HG03442 (cell line): ENCODE measurements at regions not wholly inside any gene's neighbourhood (a gene's known extent, or its start where the extent isn't known, plus 50 kb on each side); places are given as distances from the start of the nearest gene placed in this dataset.

ENCODE experiments used
- ATAC-seq: cut with Tn5 transposase; IDR thresholded peaks from one replicate; pipeline ENCODE4 v1.9.1; 2021; ENCODE audit warnings: mild to moderate bottlenecking, moderate library complexity; ENCODE audit not compliant: unreplicated experiment

DNA sequence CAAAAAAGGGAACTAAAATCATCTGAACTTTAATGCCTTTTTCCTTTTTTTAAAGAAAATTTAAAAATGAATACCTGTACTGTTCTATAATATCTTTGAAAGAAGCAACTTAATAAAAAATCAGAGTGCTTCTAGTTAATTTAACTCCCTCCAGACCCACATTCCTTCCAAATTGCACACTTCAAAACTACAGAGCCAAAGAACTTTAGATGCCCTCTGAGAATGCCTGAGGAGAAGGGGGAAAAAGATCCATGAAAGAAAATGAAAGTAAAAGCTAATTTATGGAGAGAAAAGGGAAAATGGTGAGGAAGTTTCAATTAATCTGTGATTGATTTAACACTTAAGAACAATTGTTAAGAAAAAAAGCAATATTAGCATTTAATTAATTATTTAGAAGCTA is 1141.6 kb downstream of the IGSF11 start:
- no peak for ATAC-seq

DNA sequence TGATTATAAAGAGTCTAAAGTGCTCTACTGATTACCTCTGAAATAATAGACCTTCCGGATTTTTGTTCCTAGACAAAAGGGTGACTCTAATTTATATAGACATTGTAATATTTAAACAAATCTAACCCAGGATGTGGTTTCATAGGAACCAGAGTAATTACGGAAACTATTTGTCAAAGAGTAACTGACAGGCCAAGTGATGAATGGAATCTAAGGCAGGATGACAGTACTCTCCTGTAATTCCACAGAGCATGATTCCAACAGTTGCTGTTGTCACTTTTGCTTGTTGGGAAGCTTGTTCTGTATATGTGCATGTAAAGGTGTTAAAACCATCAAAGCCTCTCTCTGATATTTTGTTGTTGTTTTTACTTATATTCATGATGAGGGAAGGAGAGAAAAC is 1141.0 kb downstream of the IGSF11 start:
- no peak for ATAC-seq

DNA sequence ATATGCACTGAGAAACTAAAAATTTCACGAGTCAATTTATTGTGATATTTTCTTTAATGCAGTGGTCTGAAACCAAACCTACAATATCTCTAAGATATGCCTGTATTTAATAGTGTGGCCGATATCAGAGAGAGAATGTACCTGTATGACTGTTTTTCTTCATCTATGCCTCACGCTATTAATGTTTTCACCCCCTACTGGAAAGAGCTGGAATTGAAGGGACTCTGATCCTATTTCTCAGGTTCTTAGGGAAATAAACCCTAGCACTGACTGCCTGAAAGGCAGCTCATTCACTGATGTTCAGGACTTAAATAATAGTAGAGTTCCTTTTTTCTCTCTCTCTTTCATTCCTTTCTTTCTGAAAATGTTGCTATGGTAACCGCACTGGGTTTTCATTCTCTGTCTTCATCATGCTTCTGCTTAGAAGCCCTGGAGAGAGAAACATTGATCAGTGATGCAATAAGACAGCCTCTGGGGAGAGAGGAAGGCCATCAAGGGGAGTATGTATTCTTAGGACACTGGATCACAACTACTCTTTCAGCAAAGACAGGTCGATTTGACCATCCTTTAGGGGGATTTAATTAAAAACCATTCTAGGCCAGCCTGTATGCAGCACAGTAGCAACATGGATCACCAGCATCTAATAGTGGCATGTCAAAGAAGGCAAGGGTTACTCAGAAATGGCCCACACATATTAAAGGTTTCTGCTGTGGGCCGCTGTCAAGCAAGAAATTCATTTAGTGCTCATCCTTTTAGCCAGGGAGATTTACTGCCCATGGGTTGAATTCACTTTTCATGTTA is 1135.7 kb downstream of the IGSF11 start:
- peak; percentile 77 for ATAC-seq

DNA sequence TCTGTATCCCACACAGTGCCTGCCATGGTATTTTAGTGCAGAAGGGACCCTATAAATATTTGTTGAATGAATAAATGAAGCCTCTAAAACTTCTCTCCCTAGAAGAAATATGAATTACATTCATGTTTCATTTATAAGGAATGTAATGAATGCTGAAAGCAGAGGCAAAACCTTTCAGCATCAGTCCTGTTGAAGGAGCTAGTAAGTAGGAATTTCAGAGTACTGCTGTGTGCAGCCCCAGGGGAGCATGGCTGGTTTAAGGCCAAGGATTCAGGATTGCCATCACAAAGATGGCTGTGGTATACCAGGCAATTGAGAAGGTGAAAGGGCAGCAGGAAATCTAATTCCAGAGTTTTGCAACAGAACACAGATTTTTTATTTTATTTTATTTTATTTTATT is 1131.4 kb downstream of the IGSF11 start:
- no peak for ATAC-seq

DNA sequence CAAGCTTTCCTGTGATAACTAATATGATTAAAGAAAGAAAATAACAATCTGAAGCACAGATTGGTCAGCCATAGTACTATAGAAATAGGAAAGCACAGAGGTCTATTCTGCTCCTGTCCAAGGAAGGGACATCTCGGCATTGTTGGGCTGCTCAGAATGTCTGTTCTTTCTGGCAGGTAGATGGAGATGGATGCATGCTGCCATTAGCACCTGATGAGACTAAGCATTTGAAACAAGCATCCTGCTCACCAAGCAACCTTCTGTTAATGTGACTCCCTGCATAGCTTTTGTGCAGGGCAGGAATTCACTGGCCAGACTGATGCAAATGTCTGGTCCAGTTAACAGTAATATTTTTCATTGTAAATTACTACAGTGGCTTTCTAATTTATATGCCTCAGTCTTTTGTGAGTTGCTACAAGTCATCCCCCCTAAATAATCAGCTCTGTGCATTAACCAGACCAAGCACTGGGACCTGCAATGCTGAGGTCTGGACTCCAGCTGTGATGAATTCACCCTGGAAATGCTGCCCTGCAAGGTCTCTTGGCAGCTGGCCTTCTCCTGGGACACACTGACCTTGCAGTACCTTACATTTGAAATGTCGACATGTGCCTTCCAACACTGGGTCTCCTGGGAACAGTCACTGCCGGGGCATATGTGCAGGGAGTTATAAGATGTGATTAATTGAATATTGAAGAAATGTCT is 1123.7 kb downstream of the IGSF11 start:
- ATAC-seq: no peak

DNA sequence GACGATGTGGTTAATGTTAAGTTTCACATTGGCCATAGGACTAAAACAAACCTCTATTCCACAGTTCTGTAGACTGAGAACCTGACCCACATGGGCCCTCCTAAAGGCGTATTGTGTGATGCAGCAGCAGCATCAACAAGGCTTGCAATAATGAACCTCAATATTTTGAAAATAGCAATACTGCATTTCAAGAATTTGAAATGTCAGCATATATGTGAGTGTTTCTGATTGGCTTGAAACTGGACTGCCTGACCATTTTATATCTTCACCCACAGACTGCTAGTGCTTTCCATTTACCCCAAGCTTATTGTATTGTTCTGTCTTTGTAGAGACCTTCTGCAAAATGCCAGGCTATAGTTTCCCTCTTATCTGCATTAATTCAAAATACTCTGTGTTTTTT is 1122.3 kb downstream of the IGSF11 start:
- ATAC-seq: no peak

DNA sequence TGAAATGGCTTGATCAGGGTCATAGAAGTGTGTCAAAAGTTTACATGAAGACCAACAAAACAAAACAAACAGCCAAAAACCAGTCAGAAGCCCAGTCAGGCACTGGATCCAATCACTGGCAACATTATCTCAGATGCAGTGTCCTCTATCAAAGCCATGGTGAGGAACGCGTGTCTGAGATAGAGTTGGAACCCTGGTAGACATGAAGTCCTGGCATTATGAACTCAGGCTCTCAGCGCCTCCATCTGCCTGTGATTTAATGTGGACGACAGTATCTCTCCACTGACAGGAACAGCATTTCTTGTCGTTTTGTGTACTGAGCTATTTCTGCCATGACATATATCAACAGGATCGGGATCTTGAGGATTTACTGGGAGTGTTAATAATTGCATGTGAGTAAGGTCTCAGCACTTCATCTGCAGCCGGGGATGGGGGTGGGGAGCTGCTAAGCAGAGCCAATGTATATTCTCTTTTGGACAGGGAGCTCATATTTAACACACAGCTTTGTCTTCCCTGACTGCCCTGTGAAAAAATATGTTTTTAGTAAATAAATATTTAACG is 1120.0 kb downstream of the IGSF11 start:
- no peak for ATAC-seq

DNA sequence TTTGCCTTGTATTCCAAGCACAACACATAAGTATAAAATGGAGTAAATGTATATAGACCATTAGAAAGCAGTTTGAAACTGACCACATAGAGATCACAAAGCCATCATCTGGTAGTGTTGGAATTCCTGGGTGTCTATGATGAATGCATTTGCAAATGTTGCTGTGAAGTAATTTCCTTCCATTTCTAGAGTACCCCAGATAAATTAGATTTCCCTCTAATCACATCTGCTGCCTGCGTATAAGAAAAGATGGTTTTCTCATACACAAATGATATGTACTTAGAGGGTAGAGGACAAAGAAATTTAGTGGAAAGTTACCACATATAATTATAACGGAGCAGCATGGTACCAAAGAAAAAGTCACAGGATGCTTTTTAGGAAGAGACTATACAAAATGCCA is 1117.8 kb downstream of the IGSF11 start:
- ATAC-seq: no peak

DNA sequence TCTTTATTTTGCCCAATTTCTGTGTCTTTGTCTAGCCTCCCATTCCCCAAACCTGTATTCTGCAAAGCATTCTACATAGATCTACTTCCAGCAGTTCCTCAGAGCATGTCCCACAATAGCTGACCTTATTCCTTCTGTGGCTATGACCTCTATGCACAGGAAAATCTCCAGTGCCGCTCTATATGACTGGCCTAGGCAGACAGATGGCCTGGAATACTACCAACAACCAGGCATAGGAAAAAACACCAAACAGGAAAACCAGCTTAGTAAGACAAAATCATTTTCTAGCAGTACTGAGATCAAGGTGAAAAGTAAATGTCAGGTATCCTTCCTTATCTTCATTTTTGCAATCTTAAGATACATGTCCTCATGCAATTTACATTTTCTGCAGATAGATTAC is 1115.0 kb downstream of the IGSF11 start:
- no peak for ATAC-seq

DNA sequence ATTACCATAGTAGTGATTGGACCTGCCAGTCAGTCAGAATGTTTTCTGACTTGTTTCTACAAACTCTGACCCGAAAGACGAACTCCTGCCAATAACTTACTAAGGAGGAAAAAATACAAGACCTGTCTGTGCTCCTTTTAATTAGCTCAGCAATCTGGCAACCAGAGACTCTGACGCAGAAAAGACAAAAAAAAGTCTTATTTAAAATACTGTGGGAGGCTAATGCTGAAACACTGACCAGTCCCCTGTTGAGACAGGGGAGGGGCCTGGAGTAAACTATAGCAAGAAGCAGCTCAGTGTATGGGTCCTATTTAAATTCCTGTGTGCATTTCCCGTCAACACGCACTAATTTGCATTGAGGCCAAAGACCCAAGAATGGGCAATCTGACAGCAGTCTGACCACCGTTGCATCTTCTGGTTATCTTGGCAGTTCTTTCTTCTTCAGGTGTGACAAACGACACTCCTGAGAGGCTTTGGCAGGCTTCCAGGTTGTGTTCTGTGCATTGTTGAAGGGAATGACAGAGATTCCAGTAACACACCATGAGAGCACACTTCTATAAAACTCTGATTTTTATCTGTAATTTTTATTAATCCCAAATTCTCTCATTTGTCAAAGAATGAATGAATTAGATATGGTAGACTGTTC is 1114.3 kb downstream of the IGSF11 start:
- ATAC-seq: no peak

DNA sequence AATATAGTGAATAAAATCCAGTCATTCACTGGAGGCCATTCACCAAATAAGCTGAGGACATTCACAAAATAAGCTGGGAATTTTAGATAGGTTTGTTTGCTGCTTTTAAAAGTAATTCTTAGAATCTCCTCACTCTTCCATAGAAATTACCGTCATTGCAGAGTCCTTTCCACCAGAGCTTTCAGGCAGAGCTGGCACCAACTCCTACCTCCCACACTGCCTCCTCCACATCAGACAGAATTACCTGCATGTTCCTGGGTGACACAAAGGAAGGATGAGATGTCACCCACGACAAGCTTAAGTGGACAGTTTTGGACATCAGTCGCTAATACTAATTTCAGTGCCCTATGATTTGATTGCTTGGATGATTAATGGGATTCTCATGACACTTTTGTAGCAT is 1113.2 kb downstream of the IGSF11 start:
- ATAC-seq: no peak

DNA sequence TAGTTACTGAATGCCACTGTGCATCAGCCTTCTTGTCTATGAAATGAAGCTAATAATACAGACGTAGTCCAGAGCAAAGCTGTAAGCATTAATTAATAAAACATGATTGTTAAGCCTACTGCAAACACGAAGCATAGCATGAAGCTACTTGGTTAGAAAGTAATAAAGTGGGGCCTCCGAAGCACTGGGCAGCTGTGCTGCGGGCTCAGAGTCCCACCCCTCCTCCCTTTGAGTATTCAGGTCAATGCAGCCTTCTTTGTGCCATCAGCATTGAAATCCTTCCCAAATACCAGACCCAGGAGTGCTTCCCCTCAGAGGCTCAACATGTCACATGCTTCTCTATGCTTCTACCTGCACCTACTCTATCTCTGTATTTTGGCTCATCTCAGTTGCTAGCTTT is 1112.6 kb downstream of the IGSF11 start:
- no peak for ATAC-seq

DNA sequence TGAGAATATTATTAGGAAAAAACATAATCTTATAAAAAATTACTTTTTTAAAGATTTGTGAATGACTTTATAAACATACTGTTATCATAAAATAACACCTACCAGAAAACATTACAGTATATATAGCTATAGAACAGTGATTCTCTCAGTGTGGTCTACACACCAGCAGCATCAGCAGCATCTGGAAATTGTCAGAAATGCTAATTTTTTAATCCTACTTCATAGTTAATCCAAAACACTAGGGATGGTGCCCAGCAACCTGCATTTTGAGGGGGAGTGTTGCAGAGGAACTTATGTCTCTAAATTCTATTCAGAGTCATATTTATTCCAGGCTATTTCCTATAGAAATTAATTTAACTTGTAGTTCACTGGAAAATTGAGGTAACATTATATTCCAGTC is 1107.8 kb downstream of the IGSF11 start:
- no peak for ATAC-seq

DNA sequence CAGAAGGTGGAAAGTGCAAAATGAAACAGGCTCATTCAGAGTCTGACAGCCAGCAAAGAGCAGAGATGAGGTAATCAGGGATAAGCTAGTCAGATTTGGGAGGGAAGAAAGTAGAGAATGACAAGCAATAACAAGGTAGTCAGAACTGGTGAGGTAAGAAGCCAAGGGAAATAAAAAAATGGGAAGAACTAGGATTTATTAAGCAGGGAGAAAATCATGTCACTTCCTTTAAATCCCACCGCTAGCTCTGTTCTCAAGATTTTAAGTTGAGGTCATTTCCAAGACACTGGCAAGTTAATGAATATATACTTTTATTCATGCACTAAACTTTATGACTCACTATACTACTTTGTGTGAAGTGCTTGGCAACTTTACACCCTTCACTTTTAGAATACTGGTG is 1106.8 kb downstream of the IGSF11 start:
- ATAC-seq: no peak

DNA sequence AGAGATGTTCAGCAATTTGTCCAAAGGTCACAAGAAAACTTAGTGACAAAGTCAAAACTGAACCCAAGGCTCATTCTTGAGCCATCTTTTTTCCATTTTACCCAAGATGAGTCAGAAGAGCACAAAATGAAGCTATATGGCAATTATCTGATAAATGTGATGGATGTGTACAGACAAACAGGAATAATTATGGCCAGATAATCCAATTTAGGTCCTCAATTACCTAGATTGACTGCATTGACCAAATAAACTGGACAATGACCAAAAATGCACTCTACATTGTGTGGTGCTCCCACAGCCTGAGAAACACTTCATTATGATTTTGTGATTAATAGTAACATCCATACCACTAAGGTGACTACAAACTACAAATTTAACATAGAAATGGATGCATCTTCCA is 1105.8 kb downstream of the IGSF11 start:
- ATAC-seq: no peak

DNA sequence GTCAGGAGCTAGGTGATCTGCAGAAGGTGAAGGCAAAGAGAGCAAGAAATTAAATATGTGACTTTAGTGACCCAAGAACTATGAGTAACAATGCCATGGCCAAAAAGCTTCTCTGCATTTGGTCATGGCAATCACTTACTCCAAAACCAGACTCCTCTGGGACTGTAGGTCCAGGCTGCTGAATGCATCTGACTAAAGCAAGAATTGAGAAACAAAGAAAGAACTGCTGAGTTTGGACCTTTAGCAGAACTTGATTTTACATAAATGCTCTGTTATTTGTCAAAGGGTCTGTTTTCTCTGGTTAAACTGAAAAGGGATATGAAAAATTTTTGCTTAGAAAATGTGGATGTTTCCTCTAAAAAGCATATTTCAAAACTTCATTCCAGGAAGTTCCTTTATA is 1102.2 kb downstream of the IGSF11 start:
- no peak for ATAC-seq

DNA sequence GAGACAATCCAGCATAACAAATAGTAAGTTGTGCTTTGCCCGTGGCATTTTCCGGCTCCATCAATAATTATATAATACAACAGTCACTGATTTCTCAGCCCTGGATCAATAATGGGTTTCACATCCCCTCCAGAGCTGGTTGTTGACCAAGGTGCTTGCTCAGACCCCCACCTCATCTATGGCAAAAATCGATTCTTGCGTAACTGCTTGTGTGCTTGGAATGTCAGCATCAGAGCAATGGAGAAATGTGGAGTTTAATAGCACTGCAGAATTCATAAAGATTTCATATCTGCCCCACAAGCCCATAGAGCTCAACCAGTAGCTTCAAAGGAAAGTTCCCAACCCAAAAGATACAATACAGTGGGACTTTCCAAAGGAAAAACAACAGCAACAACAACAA is 1098.5 kb downstream of the IGSF11 start:
- no peak for ATAC-seq

DNA sequence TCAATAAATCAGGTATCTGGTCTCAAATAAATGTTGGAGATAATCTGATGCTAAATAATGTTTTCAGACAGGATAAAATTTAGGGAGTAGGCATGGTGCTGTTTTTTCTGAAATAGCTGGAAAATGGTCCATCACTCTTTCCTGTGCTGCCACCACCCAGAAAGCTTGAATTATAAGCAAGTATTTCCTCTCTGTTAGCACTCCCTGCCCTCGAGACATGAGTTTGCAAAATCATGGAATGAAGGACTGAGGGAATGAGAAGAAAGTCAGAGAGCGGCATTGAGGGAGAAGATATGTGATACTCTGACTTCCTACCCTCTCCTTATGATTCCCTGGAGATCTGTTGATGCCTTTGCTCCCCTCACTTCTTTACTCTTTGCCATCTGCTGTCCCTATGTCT is 1095.7 kb downstream of the IGSF11 start:
- no peak for ATAC-seq

DNA sequence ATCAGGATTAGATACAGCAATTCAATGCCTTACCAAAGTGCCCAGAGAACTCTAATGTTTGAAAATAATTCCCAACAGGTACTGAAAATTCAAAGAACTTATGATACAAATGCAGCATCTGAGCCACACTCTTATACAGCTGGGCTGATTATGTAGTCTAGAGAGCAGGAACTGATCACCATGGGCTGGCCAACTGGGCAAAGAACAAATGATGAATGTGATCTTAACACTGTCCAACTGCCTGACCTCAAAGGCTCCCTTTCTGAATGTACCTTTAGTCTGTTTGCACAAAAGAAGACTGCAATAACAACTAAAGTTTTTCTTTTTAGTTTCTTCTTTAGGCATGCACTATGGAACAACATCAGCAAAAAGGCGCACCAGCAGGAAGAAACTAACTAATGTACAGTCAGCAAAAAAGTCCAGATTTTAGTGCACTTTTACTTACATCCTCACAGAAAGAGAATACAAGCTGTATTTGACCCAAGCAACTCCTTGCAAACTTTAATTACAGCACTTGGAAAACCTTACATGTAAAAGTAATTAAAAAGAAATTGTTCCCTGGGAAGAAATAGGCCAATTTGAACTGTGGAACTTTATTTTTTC is 1095.1 kb downstream of the IGSF11 start:
- no peak for ATAC-seq

DNA sequence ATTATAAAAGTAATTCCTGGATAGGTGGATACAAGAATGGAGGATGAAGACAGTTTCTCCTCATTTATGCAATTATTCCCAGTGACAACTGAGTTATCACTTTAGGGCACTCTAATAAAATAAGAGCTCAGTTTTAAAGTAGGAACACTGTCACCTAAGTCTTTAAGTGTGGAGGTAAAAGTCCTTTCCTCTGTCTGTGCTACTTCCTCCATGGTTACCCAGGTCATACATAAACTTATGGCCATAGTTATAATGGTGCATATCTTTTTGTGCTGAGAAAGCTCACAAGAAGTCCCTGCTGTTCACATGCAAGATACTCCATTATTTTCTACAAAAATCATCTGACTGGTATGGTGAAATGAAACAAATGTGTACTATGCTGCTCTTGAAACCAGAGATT is 1093.6 kb downstream of the IGSF11 start:
- ATAC-seq: no peak

DNA sequence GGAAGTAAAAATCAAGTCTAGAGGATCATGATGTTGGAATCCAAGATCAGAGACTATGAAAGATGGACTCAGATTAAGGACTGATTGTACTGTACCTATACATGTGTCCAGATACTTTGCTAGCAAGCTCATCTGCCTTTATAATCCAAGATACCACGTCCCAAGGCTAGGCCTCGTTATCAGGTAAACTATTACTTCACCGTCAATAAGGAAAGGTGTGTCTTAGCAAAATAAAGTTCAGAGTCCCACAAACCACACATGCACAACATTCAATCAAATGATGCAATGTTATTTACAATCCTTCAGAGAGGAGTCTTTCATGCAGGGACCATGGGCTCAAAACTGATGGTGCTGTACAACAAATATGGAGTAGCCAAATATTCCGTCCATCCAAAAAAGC is 1092.9 kb downstream of the IGSF11 start:
- no peak for ATAC-seq
